Spinal cord (tissue), 9 donors: ENCODE measurements at regions not wholly inside any gene's neighbourhood (a gene's known extent, or its start where the extent isn't known, plus 50 kb on each side); places are given as distances from the start of the nearest gene placed in this dataset.

Experiments
- DNase-seq, 6 donors: peaks; one replicate each; pipeline versions ENCODE4 v3.0.0 to v3.0.0-alpha.2; 2013 to 2015; ENCODE audit warnings: low spot score in 6 of 6, low read depth in 4 of 6
- H3K27ac ChIP-seq: one replicate; pipeline ENCODE4 v1.5.1; 2013; ENCODE audit warnings: low read depth, low read length, control low read depth
- H3K27me3 ChIP-seq: one replicate; pipeline ENCODE4 v1.6.1; 2013; ENCODE audit warnings: low read length; ENCODE audit not compliant: control insufficient read depth, insufficient read depth
- H3K36me3 ChIP-seq: one replicate; pipeline ENCODE4 v1.6.1; 2013; ENCODE audit warnings: low read length; ENCODE audit not compliant: control insufficient read depth, insufficient read depth
- H3K4me1 ChIP-seq: one replicate; pipeline ENCODE4 v1.6.1; 2013; ENCODE audit warnings: low read length; ENCODE audit not compliant: control insufficient read depth, insufficient read depth
- H3K4me3 ChIP-seq: one replicate; pipeline ENCODE4 v1.5.1; 2013; ENCODE audit warnings: low read depth, low read length, control low read depth
- H3K9me3 ChIP-seq: one replicate; pipeline ENCODE4 v1.6.1; 2013; ENCODE audit warnings: low read length; ENCODE audit not compliant: control insufficient read depth, insufficient read depth
- WGBS: methylation state at CpG from one replicate; pipeline ENCODE4 v1.1.5; 2013; ENCODE audit warnings: missing lambda C conversion rate; ENCODE audit not compliant: insufficient coverage; 5-methylcytosine and 5-hydroxymethylcytosine counted together
- donor health status: healthy.

GRCh38 chr20:46838011-46838410 lies 56.6 kb upstream of the EYA2 start:
- DNase-seq, result no peak
- H3K9me3 ChIP-seq, result no peaks in the 10 kb centered on the region
- H3K36me3 ChIP-seq, result no peaks in the 10 kb centered on the region
- H3K4me3 ChIP-seq, result no peak overlapping the region
- no CpG with 5 or more reads among the region's 2 CpGs for WGBS
- no peak overlapping the region for H3K27ac ChIP-seq
- H3K27me3 ChIP-seq, result no peaks in the 10 kb centered on the region
- no peaks in the 10 kb centered on the region for H3K4me1 ChIP-seq

- no peaks in the 10 kb centered on the region for H3K36me3 ChIP-seq
- H3K9me3 ChIP-seq, result no peaks in the 10 kb centered on the region
- no peaks in the 10 kb centered on the region for H3K4me1 ChIP-seq
- no peak for DNase-seq
- no peak overlapping the region for H3K27ac ChIP-seq
- H3K4me3 ChIP-seq, result no peak overlapping the region
- WGBS, result 91% methylated on average over 4 of the region's 4 CpGs
- no peaks in the 10 kb centered on the region for H3K27me3 ChIP-seq
These were observed 54.5 kb upstream of the EYA2 start for GRCh38 chr20:46840054-46840729.
